22Rv1 (cell line): ENCODE measurements at regions not wholly inside any gene's neighbourhood (a gene's known extent, or its start where the extent isn't known, plus 50 kb on each side); places are given as distances from the start of the nearest gene placed in this dataset.

Experiments used
- CTCF ChIP-seq: fragments of 450-650 bp; IDR thresholded peaks from 2 replicates; pipeline ENCODE4 v1.5.1; 2017; ENCODE audit warnings: mild to moderate bottlenecking
- ZFX ChIP-seq: fragments of 450-650 bp; IDR thresholded peaks from 2 replicates; pipeline ENCODE4 v1.6.1; 2017; ENCODE audit warnings: antibody characterized with exemption, borderline replicate concordance

GRCh38 chr16:85396879-85397871 is 215.9 kb upstream of the GSE1 start:
- TF ChIP-seq CTCF (no peak; the same call in 1 of the 2 replicates), ZFX (no peak)
